ENCODE measurements at regions not wholly inside any gene's neighbourhood (a gene's known extent, or its start where the extent isn't known, plus 50 kb on each side); places are given as distances from the start of the nearest gene placed in this dataset.

DNA sequence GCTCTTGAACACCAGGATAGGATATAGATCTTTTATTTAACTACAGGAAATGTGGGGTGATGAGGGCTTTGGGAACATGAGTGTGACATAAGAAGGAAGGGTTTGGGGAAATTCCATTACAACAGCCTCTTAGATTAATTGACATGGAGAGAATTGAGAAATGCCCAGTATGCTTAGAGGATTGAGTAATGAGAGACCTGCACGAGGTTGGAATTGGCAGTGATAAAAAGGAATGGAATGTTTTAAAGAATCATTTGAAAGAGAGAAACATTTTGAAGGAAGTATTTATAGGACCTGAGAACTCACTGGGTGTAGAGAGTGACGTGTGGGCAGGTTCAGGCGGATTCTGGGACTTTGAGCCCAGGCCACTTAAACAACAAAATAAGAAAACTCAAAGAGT lies 227.0 kb downstream of the BMP2 start:
- Mint-ChIP-seq H3K9me3 (peaks cover 3 to 15% (median 7%) of the 10 kb centered on the region in 7 donors), H3K27ac (no peak overlapping the region), H3K4me3 (no peak overlapping the region), H3K4me1 (no peaks in the 10 kb centered on the region), H3K36me3 (no peaks in the 10 kb centered on the region), H3K27me3 (no peaks in the 10 kb centered on the region)
- no peak for ATAC-seq (ENCODE audit: low read depth in 2 of 2)
- DNase-seq: no peak

DNA sequence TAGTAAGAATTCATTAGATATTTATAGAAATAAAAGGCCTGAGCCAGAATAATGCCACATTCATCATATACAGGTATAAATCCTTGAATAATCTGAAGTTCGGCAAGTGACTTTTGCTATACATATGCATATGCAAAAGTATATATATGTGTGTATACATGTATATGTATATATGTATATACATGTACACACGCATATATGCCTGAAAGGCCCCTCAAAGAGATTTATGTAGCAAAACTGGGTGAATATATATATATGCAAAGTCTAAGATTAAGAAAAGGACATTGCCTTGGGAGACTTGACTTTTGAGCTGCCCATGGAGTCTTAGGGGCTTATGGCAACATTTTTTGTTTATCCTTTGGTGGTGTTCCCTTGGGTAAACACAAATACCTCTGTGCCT lies 231.4 kb downstream of the BMP2 start:
- Mint-ChIP-seq H3K4me1 (no peaks in the 10 kb centered on the region), H3K27me3 (no peaks in the 10 kb centered on the region), H3K36me3 (no peaks in the 10 kb centered on the region), H3K9me3 (peaks cover 1 to 16% (median 6%) of the 10 kb centered on the region in 7 donors), H3K4me3 (no peak overlapping the region), H3K27ac (no peak overlapping the region)
- ATAC-seq (ENCODE audit: low read depth in 2 of 2): no peak
- no peak for DNase-seq

DNA sequence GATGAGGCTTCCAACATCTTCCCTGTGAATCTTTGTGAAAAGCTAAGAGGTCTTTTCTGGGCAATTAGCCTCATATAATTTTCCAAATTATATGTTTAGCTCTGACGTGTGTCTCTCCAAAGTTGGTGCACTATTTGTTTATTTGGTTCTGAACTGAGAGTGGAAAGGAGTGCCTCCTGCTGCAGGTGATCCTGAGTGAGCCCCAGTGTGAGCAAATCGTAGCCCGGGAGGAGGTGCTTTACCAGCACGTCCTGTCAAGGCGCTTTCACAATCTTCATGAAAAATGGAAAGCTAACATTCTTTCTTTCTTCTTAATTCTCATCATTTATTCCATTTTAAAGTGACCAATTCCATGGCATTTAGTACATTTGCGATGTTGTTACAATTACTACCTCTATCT lies 231.9 kb downstream of the BMP2 start:
- DNase-seq: no peak
- H3K4me1 Mint-ChIP-seq: no peaks in the 10 kb centered on the region
- no peak for ATAC-seq (ENCODE audit: low read depth in 2 of 2)
- H3K27me3 Mint-ChIP-seq: no peaks in the 10 kb centered on the region
- no peak overlapping the region for H3K4me3 Mint-ChIP-seq
- no peaks in the 10 kb centered on the region for H3K36me3 Mint-ChIP-seq
- no peak overlapping the region for H3K27ac Mint-ChIP-seq
- H3K9me3 Mint-ChIP-seq: peaks cover 1 to 14% (median 5%) of the 10 kb centered on the region in 7 donors

DNA sequence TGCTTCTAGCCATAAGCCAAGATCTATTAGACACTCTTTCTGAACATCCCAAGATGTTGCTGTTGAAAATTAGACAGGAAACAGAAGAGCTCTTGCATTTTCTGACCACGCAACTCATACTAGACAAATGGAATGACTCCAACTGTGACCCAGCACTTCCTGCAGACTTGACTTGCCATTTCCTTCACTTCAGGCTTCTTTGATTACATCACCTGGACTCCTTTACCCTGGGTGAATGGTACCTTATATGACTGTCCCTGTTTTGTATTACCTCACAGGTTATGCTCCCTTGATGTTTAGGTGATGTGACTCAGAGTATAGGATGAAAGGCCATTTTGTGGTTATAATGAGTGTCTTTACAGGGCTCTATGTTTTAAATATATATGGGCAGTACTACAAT lies 236.1 kb downstream of the BMP2 start:
- DNase-seq (no peak), ATAC-seq (ENCODE audit: low read depth in 2 of 2) (no peak)
- no peaks in the 10 kb centered on the region for H3K4me1 Mint-ChIP-seq
- peaks cover 0 to 29% (median 10%) of the 10 kb centered on the region in 7 donors for H3K9me3 Mint-ChIP-seq
- no peak overlapping the region for H3K4me3 Mint-ChIP-seq
- H3K27me3 Mint-ChIP-seq: no peaks in the 10 kb centered on the region
- H3K36me3 Mint-ChIP-seq: peaks cover 0 to 4% of the 10 kb centered on the region in 2 donors
- H3K27ac Mint-ChIP-seq: no peak overlapping the region

- DNase-seq (no peak), ATAC-seq (ENCODE audit: low read depth in 2 of 2) (no peak)
- no peaks in the 10 kb centered on the region for H3K4me1 Mint-ChIP-seq
- no peak overlapping the region for H3K4me3 Mint-ChIP-seq
- H3K9me3 Mint-ChIP-seq: peaks cover 0 to 41% (median 14%) of the 10 kb centered on the region in 7 donors
- H3K36me3 Mint-ChIP-seq: peaks cover 0 to 4% of the 10 kb centered on the region in 2 donors
- no peak overlapping the region for H3K27ac Mint-ChIP-seq
- H3K27me3 Mint-ChIP-seq: no peaks in the 10 kb centered on the region
These were observed 237.3 kb downstream of the BMP2 start for GRCh38 chr20:7004801-7005200.

GRCh38 chr20:7010527-7010926 lies 243.0 kb downstream of the BMP2 start:
- Mint-ChIP-seq H3K27ac (no peak overlapping the region), H3K36me3 (peaks cover 0 to 4% of the 10 kb centered on the region in 2 donors), H3K4me1 (no peaks in the 10 kb centered on the region), H3K9me3 (peaks cover 0 to 48% (median 14%) of the 10 kb centered on the region in 7 donors), H3K27me3 (no peaks in the 10 kb centered on the region), H3K4me3 (no peak overlapping the region)
- no peak for DNase-seq
- no peak for ATAC-seq (ENCODE audit: low read depth in 2 of 2)

- Mint-ChIP-seq H3K4me1 (no peaks in the 10 kb centered on the region), H3K27ac (no peak overlapping the region), H3K36me3 (no peaks in the 10 kb centered on the region), H3K27me3 (no peaks in the 10 kb centered on the region), H3K4me3 (no peak overlapping the region), H3K9me3 (peaks cover 0 to 7% (median 0%) of the 10 kb centered on the region in 7 donors)
- no peak for DNase-seq
- no peak for ATAC-seq (ENCODE audit: low read depth in 2 of 2)
These were observed 247.8 kb downstream of the BMP2 start for GRCh38 chr20:7015257-7015656.

DNA sequence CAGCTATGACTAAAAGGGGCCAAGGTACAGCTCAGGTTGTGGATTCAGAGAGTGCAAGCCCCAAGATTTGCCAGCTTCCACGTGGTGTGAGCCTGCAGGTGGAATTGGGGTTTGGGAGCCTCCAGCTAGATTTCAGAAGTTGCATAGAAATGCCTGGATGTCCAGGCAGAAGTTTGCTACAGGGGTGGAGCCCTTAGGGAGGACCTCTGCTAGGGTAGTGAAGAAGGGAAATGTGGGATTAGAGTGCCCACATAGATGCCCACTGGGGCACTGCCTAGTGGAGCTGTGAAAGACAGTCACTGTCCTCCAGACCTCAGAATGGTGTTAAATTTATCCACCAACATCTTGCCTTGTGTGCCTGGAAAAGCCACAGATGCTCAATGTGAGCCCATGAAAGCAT lies 255.1 kb downstream of the BMP2 start:
- H3K4me3 Mint-ChIP-seq: no peak overlapping the region

GRCh38 chr20:7025635-7026034 lies 258.1 kb downstream of the BMP2 start:
- no peak for DNase-seq
- H3K4me1 Mint-ChIP-seq: no peaks in the 10 kb centered on the region
- peaks cover 8 to 30% (median 13%) of the 10 kb centered on the region in 7 donors for H3K9me3 Mint-ChIP-seq
- ATAC-seq (ENCODE audit: low read depth in 2 of 2): no peak
- H3K27ac Mint-ChIP-seq: no peak overlapping the region
- H3K27me3 Mint-ChIP-seq: no peaks in the 10 kb centered on the region
- H3K4me3 Mint-ChIP-seq: no peak overlapping the region
- H3K36me3 Mint-ChIP-seq: peaks cover 7 to 8% of the 10 kb centered on the region in 2 donors

More for the DNA sequence above, 255.1 kb downstream of the BMP2 start:
- Mint-ChIP-seq H3K27me3 (no peaks in the 10 kb centered on the region), H3K4me1 (no peaks in the 10 kb centered on the region), H3K9me3 (peaks cover 8 to 30% (median 13%) of the 10 kb centered on the region in 7 donors), H3K27ac (peak overlapping the region in 1 of 6 donors; percentile 38), H3K36me3 (peaks cover 7 to 8% of the 10 kb centered on the region in 2 donors)
- DNase-seq (no peak), ATAC-seq (ENCODE audit: low read depth in 2 of 2) (no peak)

- no peak overlapping the region for H3K4me3 Mint-ChIP-seq
- H3K27me3 Mint-ChIP-seq: no peaks in the 10 kb centered on the region
- peaks cover 0 to 3% of the 10 kb centered on the region in 2 donors for H3K36me3 Mint-ChIP-seq
- no peak for ATAC-seq (ENCODE audit: low read depth in 2 of 2)
- peaks cover under 1 to 11% (median 4%) of the 10 kb centered on the region in 7 donors for H3K9me3 Mint-ChIP-seq
- no peak for DNase-seq
- no peaks in the 10 kb centered on the region for H3K4me1 Mint-ChIP-seq
- H3K27ac Mint-ChIP-seq: no peak overlapping the region
These were observed 261.5 kb downstream of the BMP2 start for GRCh38 chr20:7029019-7029418.

DNA sequence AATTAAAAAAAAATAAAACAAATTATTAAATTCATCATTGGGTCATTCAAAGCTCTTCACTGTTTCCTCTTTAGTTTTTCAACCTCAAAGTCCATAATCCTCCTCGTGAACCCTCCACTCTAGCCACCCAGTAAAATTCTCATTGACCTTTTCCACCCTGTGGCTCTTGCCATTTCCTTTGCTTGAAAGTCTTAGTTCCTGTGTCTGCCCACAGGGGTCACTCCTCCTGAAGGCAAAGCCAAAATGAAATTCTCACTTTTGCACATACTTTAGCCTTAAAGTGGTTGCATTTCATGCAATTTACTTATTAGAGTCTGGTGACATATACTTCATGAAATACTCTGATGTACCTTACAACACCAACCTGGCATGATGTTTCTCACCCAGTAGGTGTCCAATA lies 263.7 kb downstream of the BMP2 start:
- peaks cover 0 to 4% of the 10 kb centered on the region in 2 donors for H3K36me3 Mint-ChIP-seq
- H3K27me3 Mint-ChIP-seq: no peaks in the 10 kb centered on the region
- no peak overlapping the region for H3K27ac Mint-ChIP-seq
- no peak overlapping the region for H3K4me3 Mint-ChIP-seq
- DNase-seq (no peak), ATAC-seq (ENCODE audit: low read depth in 2 of 2) (no peak)
- H3K4me1 Mint-ChIP-seq: no peaks in the 10 kb centered on the region
- H3K9me3 Mint-ChIP-seq: peaks cover 2 to 12% (median 6%) of the 10 kb centered on the region in 7 donors

DNA sequence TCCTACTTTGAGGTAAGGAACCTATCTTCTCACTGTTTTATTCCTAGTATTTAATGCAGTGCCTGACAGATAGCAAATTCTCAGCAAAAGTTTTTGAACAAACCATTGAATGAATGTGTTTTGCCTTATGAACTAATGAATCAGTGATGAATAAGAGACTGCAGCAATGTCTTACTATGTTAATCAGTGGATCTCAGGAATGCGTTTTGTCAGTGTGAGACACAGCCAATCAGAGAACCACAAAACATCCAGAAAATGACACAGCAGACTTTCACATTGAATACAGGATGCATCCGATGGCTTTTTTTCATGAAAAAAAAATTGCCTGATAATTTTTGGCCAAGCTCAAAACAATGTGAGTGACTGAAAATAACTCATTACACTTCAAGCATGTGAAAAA lies 270.5 kb downstream of the BMP2 start:
- Mint-ChIP-seq H3K4me3 (no peak overlapping the region), H3K36me3 (peaks cover 0 to 4% of the 10 kb centered on the region in 2 donors), H3K27ac (no peak overlapping the region), H3K4me1 (no peaks in the 10 kb centered on the region), H3K9me3 (peaks cover 2 to 19% (median 8%) of the 10 kb centered on the region in 7 donors), H3K27me3 (no peaks in the 10 kb centered on the region)
- ATAC-seq (ENCODE audit: low read depth in 2 of 2) (no peak), DNase-seq (no peak)

- DNase-seq: no peak
- Mint-ChIP-seq H3K4me1 (no peaks in the 10 kb centered on the region), H3K9me3 (peaks cover 0 to 2% (median 0%) of the 10 kb centered on the region in 7 donors), H3K36me3 (no peaks in the 10 kb centered on the region), H3K27ac (no peak overlapping the region), H3K27me3 (no peaks in the 10 kb centered on the region), H3K4me3 (no peak overlapping the region)
- ATAC-seq (ENCODE audit: low read depth in 2 of 2): no peak
These were observed 290.1 kb downstream of the BMP2 start for GRCh38 chr20:7057611-7058010.

DNA sequence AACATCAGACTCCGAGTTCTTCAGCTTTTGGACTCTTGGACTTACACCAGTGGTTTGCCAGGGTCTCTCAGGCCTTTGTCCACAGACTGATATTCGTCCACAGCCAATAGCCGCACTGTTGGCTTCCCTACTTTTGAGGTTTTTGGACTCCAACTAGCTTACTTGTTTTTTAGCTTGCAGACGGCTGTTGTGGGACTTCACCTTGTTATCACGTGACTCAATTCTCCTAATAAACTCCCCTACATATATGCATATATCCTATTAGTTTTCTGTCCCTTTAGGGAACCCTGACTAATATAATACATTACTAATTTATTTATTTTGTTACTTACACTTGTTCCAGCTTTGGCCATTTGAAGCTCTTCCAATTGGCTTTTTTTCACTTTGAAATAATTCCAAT lies 311.3 kb downstream of the BMP2 start:
- Mint-ChIP-seq H3K36me3 (no peaks in the 10 kb centered on the region), H3K4me1 (no peaks in the 10 kb centered on the region), H3K9me3 (peaks cover 0 to 12% (median 0%) of the 10 kb centered on the region in 7 donors), H3K27ac (no peak overlapping the region), H3K4me3 (no peak overlapping the region), H3K27me3 (no peaks in the 10 kb centered on the region)
- ATAC-seq (ENCODE audit: low read depth in 2 of 2) (no peak), DNase-seq (no peak)

DNA sequence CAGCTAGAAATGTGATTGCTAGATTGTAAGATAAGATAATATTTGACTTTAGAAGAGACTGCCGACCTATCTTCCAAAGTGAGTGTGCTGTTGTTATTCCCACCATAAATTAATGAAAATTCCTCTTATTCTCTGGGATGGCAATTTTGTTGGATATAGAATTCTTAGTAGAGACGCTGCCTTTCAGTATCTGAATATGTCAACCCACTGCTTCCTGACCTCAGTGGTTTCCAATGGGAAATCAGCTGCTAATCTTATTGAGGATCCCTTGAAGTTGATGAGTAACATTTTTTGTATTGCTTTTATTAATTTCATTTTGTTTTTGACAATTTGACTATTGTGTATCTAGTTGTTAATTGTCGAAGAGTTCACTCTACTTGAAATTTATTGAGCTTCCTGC lies 313.0 kb downstream of the BMP2 start:
- Mint-ChIP-seq H3K27me3 (no peaks in the 10 kb centered on the region), H3K9me3 (peaks cover 0 to 12% (median 0%) of the 10 kb centered on the region in 7 donors), H3K36me3 (no peaks in the 10 kb centered on the region), H3K4me1 (no peaks in the 10 kb centered on the region), H3K4me3 (no peak overlapping the region), H3K27ac (no peak overlapping the region)
- DNase-seq (no peak), ATAC-seq (ENCODE audit: low read depth in 2 of 2) (no peak)

Measured in naive B cell (primary cell).